ENCODE measurements at regions not wholly inside any gene's neighbourhood (a gene's known extent, or its start where the extent isn't known, plus 50 kb on each side); places are given as distances from the start of the nearest gene placed in this dataset.

- no peak overlapping the region for H3K4me3 Mint-ChIP-seq
- H3K36me3 Mint-ChIP-seq (ENCODE audit: low read depth) = no peaks in the 10 kb centered on the region
- H3K27ac Mint-ChIP-seq = no peak overlapping the region
- no peaks in the 10 kb centered on the region for H3K27me3 Mint-ChIP-seq
- no peak for DNase-seq
- ATAC-seq = no peak
- no peaks in the 10 kb centered on the region for H3K4me1 Mint-ChIP-seq
- H3K9me3 Mint-ChIP-seq = no peaks in the 10 kb centered on the region
These were observed 83.8 kb upstream of the ST6GAL2 start for GRCh38 chr2:106969777-106970176.

DNA sequence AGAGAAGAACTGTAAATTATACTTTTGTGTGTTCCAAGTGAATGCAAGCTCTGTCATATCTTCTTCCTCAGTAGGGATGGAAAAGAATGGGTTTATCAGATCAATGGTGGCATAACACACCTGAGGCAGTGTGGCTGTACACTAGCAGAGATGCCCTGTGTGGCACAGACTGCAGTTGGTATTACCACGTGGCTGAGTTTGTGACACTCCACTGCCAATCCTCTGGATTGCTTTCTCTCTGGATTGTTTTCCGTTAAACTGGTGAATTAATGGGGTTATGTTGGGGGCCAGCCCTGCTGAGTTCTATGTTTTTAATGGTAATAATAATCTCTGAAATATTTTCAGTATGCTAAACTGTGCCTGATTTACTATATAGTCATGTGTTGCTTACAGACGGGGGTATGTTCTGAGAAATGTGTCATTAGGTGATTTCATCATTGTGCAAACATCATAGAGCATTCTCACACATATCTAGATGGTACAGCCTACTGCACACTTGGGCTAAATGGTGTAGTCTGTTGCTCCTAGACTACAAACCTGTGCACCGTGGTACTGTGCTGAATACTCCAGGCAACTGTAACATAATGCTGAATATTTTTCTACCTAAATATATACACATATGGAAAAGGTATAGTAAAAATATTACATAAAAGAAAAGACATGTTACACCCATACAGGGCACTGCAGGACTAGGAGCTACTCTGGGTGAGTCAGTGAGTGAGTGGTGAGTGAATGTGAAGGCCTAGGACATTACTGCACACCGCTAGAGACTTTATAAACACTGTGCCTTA is 84.7 kb upstream of the ST6GAL2 start:
- DNase-seq (no peak), ATAC-seq (no peak)
- no peaks in the 10 kb centered on the region for H3K36me3 Mint-ChIP-seq (ENCODE audit: low read depth)
- H3K4me1 Mint-ChIP-seq = no peaks in the 10 kb centered on the region
- no peaks in the 10 kb centered on the region for H3K9me3 Mint-ChIP-seq
- H3K4me3 Mint-ChIP-seq = no peak overlapping the region
- H3K27ac Mint-ChIP-seq = no peak overlapping the region
- H3K27me3 Mint-ChIP-seq = no peaks in the 10 kb centered on the region

DNA sequence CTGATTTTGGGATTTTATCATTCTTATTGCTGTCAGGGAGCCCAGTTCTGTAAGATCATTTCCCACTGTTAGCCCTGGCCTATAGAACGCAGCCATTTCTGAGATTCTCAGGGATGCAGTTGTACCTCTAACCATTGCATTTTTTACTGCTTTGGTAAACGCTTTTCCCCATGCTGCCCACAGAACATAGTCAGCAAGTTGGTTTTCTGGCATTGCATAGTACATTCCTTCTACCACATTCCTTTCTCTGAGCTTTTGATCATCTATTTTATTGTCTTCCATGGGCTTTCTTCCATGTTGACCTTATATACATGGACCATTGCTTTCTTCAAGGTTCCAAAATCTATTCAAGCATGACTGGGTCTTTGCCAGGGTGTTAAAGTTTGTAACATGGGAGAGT is 86.8 kb upstream of the ST6GAL2 start:
- no peaks in the 10 kb centered on the region for H3K4me1 Mint-ChIP-seq
- ATAC-seq = no peak
- no peaks in the 10 kb centered on the region for H3K27me3 Mint-ChIP-seq
- H3K27ac Mint-ChIP-seq = no peak overlapping the region
- no peak overlapping the region for H3K4me3 Mint-ChIP-seq
- no peaks in the 10 kb centered on the region for H3K9me3 Mint-ChIP-seq
- H3K36me3 Mint-ChIP-seq (ENCODE audit: low read depth) = no peaks in the 10 kb centered on the region
- no peak for DNase-seq

DNA sequence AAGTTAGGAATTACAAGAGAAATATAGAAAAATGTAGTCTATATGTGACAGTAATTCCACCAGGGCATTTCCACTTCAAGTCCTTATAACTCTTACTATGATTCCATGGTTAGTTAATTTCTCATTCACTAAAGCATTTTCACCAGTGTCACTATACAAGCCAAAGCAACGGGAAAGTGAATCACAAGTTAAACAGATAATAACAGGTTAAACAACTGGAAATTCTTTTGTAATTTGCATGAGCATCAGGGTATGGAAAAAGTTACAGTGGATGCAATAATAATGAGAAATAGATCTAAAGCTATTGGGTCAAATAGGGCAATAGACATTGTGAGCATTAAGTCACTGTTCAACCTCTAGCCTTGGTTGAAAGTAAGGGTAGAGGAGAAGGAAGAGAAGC is 88.9 kb upstream of the ST6GAL2 start:
- Mint-ChIP-seq H3K4me1 (no peaks in the 10 kb centered on the region), H3K4me3 (no peak overlapping the region), H3K27ac (no peak overlapping the region), H3K27me3 (no peaks in the 10 kb centered on the region), H3K36me3 (ENCODE audit: low read depth) (no peaks in the 10 kb centered on the region), H3K9me3 (no peaks in the 10 kb centered on the region)
- DNase-seq = no peak
- no peak for ATAC-seq

- Mint-ChIP-seq H3K27ac (no peak overlapping the region), H3K9me3 (no peaks in the 10 kb centered on the region), H3K4me1 (no peaks in the 10 kb centered on the region), H3K36me3 (ENCODE audit: low read depth) (no peaks in the 10 kb centered on the region), H3K4me3 (no peak overlapping the region), H3K27me3 (no peaks in the 10 kb centered on the region)
- ATAC-seq (no peak), DNase-seq (no peak)
These were observed 89.7 kb upstream of the ST6GAL2 start for GRCh38 chr2:106975641-106976040.

- H3K4me3 Mint-ChIP-seq = no peak overlapping the region
- no peak for DNase-seq
- no peaks in the 10 kb centered on the region for H3K27me3 Mint-ChIP-seq
- no peaks in the 10 kb centered on the region for H3K4me1 Mint-ChIP-seq
- no peak for ATAC-seq
- no peaks in the 10 kb centered on the region for H3K36me3 Mint-ChIP-seq (ENCODE audit: low read depth)
- no peak overlapping the region for H3K27ac Mint-ChIP-seq
- no peaks in the 10 kb centered on the region for H3K9me3 Mint-ChIP-seq
These were observed 90.6 kb upstream of the ST6GAL2 start for GRCh38 chr2:106976548-106976947.

DNA sequence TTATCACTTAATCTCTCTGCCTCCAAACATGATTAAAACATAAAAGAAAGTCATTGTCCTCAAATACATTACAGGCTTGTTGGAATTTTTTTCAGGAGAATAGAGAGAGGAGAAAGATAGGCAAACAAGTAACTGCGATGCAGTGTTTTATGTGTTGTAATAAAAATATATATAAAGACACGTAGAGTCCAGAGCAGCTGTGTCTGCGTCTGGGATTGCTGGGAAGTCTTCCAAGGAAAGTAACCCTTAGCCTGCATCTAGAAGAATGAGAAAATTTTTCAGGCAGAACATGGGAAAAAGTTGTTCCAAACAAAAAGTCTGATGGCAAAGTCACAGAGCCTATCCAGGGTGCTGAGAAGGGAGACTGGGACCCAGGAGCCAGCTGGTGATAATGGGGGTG is 91.8 kb upstream of the ST6GAL2 start:
- H3K27ac Mint-ChIP-seq = no peak overlapping the region
- DNase-seq (no peak), ATAC-seq (no peak)
- no peaks in the 10 kb centered on the region for H3K9me3 Mint-ChIP-seq
- no peaks in the 10 kb centered on the region for H3K4me1 Mint-ChIP-seq
- H3K27me3 Mint-ChIP-seq = no peaks in the 10 kb centered on the region
- H3K36me3 Mint-ChIP-seq (ENCODE audit: low read depth) = no peaks in the 10 kb centered on the region
- no peak overlapping the region for H3K4me3 Mint-ChIP-seq

DNA sequence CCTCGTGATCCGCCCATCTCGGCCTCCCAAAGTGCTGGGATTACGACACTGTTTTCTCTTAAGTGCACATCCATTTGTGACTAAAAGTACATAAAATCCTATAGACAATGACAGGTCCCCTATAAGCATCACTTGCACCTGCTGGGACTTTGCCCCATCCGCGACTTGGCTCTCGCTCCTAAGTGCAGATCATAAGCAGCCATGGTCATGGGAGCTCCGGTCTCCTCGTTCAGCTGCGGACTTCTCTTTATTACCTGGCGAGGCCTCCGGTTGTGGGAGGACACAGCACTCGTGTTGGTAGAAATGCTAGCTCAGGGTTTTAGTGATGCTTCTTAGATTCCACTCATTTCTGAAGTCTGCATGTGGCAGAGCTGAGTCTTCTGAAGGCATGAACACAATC is 92.7 kb upstream of the ST6GAL2 start:
- no peak for DNase-seq
- Mint-ChIP-seq H3K27me3 (no peaks in the 10 kb centered on the region), H3K4me1 (no peaks in the 10 kb centered on the region), H3K9me3 (peaks cover under 1% of the 10 kb centered on the region), H3K27ac (no peak overlapping the region), H3K36me3 (ENCODE audit: low read depth) (no peaks in the 10 kb centered on the region), H3K4me3 (no peak overlapping the region)
- ATAC-seq = no peak

DNA sequence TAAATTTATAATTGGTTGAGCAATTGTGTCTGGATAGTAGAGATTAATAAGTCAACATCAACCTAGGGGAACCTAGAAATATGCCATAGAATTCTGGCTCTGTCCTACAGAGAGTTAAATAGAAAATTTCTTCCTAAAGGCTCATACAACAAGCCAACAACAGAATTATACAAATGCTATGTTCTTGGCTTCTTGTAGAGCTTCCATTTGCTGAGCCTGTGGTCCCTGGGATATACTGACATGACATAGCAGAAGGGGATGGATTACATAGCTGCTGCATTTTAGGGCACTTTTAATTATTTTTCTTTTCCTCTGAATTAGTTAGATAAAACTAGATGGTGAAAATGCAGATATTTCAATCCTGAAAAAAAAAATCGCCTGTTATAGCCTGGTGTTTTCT is 95.5 kb upstream of the ST6GAL2 start:
- DNase-seq = no peak
- no peaks in the 10 kb centered on the region for H3K36me3 Mint-ChIP-seq (ENCODE audit: low read depth)
- H3K27me3 Mint-ChIP-seq = no peaks in the 10 kb centered on the region
- peaks cover 3% of the 10 kb centered on the region for H3K9me3 Mint-ChIP-seq
- H3K4me3 Mint-ChIP-seq = no peak overlapping the region
- ATAC-seq = no peak
- no peak overlapping the region for H3K27ac Mint-ChIP-seq
- no peaks in the 10 kb centered on the region for H3K4me1 Mint-ChIP-seq

- Mint-ChIP-seq H3K4me1 (no peaks in the 10 kb centered on the region), H3K9me3 (peaks cover 3% of the 10 kb centered on the region), H3K4me3 (no peak overlapping the region), H3K36me3 (ENCODE audit: low read depth) (no peaks in the 10 kb centered on the region), H3K27me3 (no peaks in the 10 kb centered on the region), H3K27ac (no peak overlapping the region)
- ATAC-seq (no peak), DNase-seq (no peak)
These were observed 96.4 kb upstream of the ST6GAL2 start for GRCh38 chr2:106982350-106982749.

DNA sequence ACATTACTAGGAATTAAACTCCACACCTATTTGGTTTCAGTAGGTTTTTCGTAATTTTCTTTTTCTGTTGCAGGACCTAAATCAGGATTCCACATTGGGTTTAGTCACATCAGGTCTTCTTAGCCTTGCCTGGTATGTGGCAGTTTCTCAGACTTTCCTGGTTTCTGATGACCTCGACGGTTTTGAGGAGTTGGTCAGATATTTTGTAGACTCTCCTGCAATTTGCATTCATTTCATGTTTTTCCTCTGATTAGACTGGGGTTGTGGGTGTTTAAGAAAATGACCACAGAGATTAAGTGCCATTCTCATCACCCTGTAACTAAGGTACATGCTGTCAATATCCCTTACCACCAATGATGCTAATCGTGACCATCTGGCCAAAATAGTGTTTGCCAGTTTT is 97.3 kb upstream of the ST6GAL2 start:
- Mint-ChIP-seq H3K4me3 (no peak overlapping the region), H3K9me3 (peaks cover 3% of the 10 kb centered on the region), H3K27ac (no peak overlapping the region), H3K4me1 (no peaks in the 10 kb centered on the region), H3K27me3 (no peaks in the 10 kb centered on the region), H3K36me3 (ENCODE audit: low read depth) (no peaks in the 10 kb centered on the region)
- DNase-seq (no peak), ATAC-seq (no peak)

- Mint-ChIP-seq H3K27me3 (no peaks in the 10 kb centered on the region), H3K9me3 (peaks cover 3% of the 10 kb centered on the region), H3K27ac (no peak overlapping the region), H3K36me3 (ENCODE audit: low read depth) (no peaks in the 10 kb centered on the region), H3K4me1 (no peaks in the 10 kb centered on the region), H3K4me3 (no peak overlapping the region)
- no peak for DNase-seq
- ATAC-seq = no peak
These were observed 102.4 kb upstream of the ST6GAL2 start for GRCh38 chr2:106988361-106988760.

- Mint-ChIP-seq H3K4me3 (no peak overlapping the region), H3K4me1 (no peaks in the 10 kb centered on the region), H3K27ac (no peak overlapping the region), H3K27me3 (no peaks in the 10 kb centered on the region), H3K9me3 (no peaks in the 10 kb centered on the region), H3K36me3 (ENCODE audit: low read depth) (no peaks in the 10 kb centered on the region)
- DNase-seq (no peak), ATAC-seq (no peak)
These were observed 104.3 kb upstream of the ST6GAL2 start for GRCh38 chr2:106990297-106990696.

GRCh38 chr2:106991866-106992265 is 105.9 kb upstream of the ST6GAL2 start:
- H3K27me3 Mint-ChIP-seq = peaks cover 3% of the 10 kb centered on the region
- H3K9me3 Mint-ChIP-seq = no peaks in the 10 kb centered on the region
- no peak overlapping the region for H3K27ac Mint-ChIP-seq
- no peak for ATAC-seq
- no peak overlapping the region for H3K4me3 Mint-ChIP-seq
- no peaks in the 10 kb centered on the region for H3K36me3 Mint-ChIP-seq (ENCODE audit: low read depth)
- peaks cover 1% of the 10 kb centered on the region for H3K4me1 Mint-ChIP-seq
- DNase-seq = no peak

- Mint-ChIP-seq H3K27ac (no peak overlapping the region), H3K4me3 (no peak overlapping the region), H3K36me3 (ENCODE audit: low read depth) (no peaks in the 10 kb centered on the region), H3K9me3 (no peaks in the 10 kb centered on the region), H3K27me3 (peaks cover 3% of the 10 kb centered on the region), H3K4me1 (peaks cover 1% of the 10 kb centered on the region)
- DNase-seq (no peak), ATAC-seq (no peak)
These were observed 109.6 kb upstream of the ST6GAL2 start for GRCh38 chr2:106995556-106995955.

Data from activated naive CD8-positive, alpha-beta T cell treated with anti-CD3 and anti-CD28 coated beads, Interleukin-2, amount 50 U/mL, for 24 hours (primary cell).